Adrenal gland (tissue), 5 donors: ENCODE measurements at regions not wholly inside any gene's neighbourhood (a gene's known extent, or its start where the extent isn't known, plus 50 kb on each side); places are given as distances from the start of the nearest gene placed in this dataset.

Experiments
- CTCF ChIP-seq, 6 experiments: fragments of 450-650 bp in 4 of 6; fragments of 200-600 bp in 2 of 6; sonication (generic) in 1 of 6; IDR thresholded peaks; 1 replicate in 5 of 6; 2 replicates in 1 of 6; pipeline versions ENCODE4 v1.5.1 to v1.8.0; 2016 to 2021; ENCODE audit warnings: antibody characterized with exemption in 6 of 6, mild to moderate bottlenecking in 2 of 6, moderate library complexity in 1 of 6
- POLR2A ChIP-seq, 2 donors: fragments of 450-650 bp; IDR thresholded peaks; one replicate each; pipeline ENCODE4 v1.6.1; 2017; ENCODE audit warnings: antibody characterized with exemption in 2 of 2, mild to moderate bottlenecking in 2 of 2, moderate library complexity in 1 of 2
- donor health status: DM: no; HTN: no; CAD: no.

GRCh38 chr2:41040782-41041520 is 589.1 kb upstream of the SLC8A1 start:
- TF ChIP-seq CTCF (IDR thresholded peaks at IDR 0.05) = no peak
- TF ChIP-seq POLR2A (IDR thresholded peaks at IDR 0.05) = no peak
